ENCODE measurements at regions not wholly inside any gene's neighbourhood (a gene's known extent, or its start where the extent isn't known, plus 50 kb on each side); places are given as distances from the start of the nearest gene placed in this dataset.

- no peaks in the 10 kb centered on the region for H3K9me3 ChIP-seq
- H3K4me1 ChIP-seq, result no peaks in the 10 kb centered on the region
- H3K27ac ChIP-seq, result no peak overlapping the region
- no peak for ATAC-seq
- no peak overlapping the region for H3K4me2 ChIP-seq
- TF ChIP-seq HOXB5 (CRISPR knock-in tag; IDR thresholded peaks at IDR 0.05) (no peak), BHLHE40 (IDR thresholded peaks at IDR 0.05; ENCODE audit: low read depth, low read length) (no peak), JUN (IDR thresholded peaks at IDR 0.05) (no peak), FOSB (CRISPR knock-in tag; IDR thresholded peaks at IDR 0.05) (no peak), HOXA7 (CRISPR knock-in tag; IDR thresholded peaks at IDR 0.05) (no peak), NPAS2 (CRISPR knock-in tag; IDR thresholded peaks at IDR 0.05; ENCODE audit: borderline replicate concordance) (no peak), CEBPB (IDR thresholded peaks at IDR 0.05) (no peak), ESRRA (IDR thresholded peaks at IDR 0.05; ENCODE audit: borderline replicate concordance, low read length) (no peak), KDM1A (IDR thresholded peaks at IDR 0.05; ENCODE audit: low read depth) (no peak), TFCP2L1 (CRISPR knock-in tag; IDR thresholded peaks at IDR 0.05) (no peak), TP53 (CRISPR knock-in tag; IDR thresholded peaks at IDR 0.05) (no peak), RNF2 (IDR thresholded peaks at IDR 0.05; ENCODE audit: borderline replicate concordance, low read depth) (no peak)
- 7% methylated on average over 6 of the region's 6 CpGs for whole genome bisulfite sequencing (ENCODE audit: missing lambda C conversion rate)
- H3K4me3 ChIP-seq, result no peak overlapping the region
- no peak for DNase-seq (ENCODE audit: low read depth in 1 of 2, low spot score in 1 of 2)
- CTCF ChIA-PET, result no interaction called here
- POLR2A ChIA-PET, result no interaction called here
- no peak for FAIRE-seq
These were observed 194.8 kb upstream of the IRX2 start for GRCh38 chr5:2946315-2946714.

GRCh38 chr5:2936413-2936812, 184.9 kb upstream of the IRX2 start:
- FAIRE-seq, result no peak
- POLR2A ChIA-PET, result no interaction called here
- ATAC-seq, result no peak

More at GRCh38 chr5:2936413-2936812, 184.9 kb upstream of the IRX2 start:
- no peaks in the 10 kb centered on the region for H3K4me1 ChIP-seq
- TF ChIP-seq HOXA7 (CRISPR knock-in tag; IDR thresholded peaks at IDR 0.05) (no peak), USF2 (IDR thresholded peaks at IDR 0.05) (no peak), KDM1A (IDR thresholded peaks at IDR 0.05; ENCODE audit: low read depth) (no peak), ZSCAN20 (CRISPR knock-in tag; IDR thresholded peaks at IDR 0.05) (no peak), ZNF302 (CRISPR knock-in tag; IDR thresholded peaks at IDR 0.05) (no peak), CBX8 (IDR thresholded peaks at IDR 0.05) (no peak), CHD4 (IDR thresholded peaks at IDR 0.05; ENCODE audit: borderline replicate concordance) (no peak), FOSB (CRISPR knock-in tag; IDR thresholded peaks at IDR 0.05) (no peak), EP300 (IDR thresholded peaks at IDR 0.05) (no peak), BHLHE40 (IDR thresholded peaks at IDR 0.05; ENCODE audit: low read depth, low read length) (no peak), REST (IDR thresholded peaks at IDR 0.05) (no peak), SREBF2 (IDR thresholded peaks at IDR 0.05) (no peak), EHF (CRISPR knock-in tag; IDR thresholded peaks at IDR 0.05) (no peak), BCL3 (IDR thresholded peaks at IDR 0.05) (no peak), FOSL2 (IDR thresholded peaks at IDR 0.05) (no peak), FOSL2 (CRISPR knock-in tag; IDR thresholded peaks at IDR 0.05) (no peak), MAZ (IDR thresholded peaks at IDR 0.05; ENCODE audit: borderline replicate concordance, low read depth, low read length) (no peak), ZC3H11A (IDR thresholded peaks at IDR 0.05) (no peak), TFCP2L1 (CRISPR knock-in tag; IDR thresholded peaks at IDR 0.05) (no peak), HEYL (CRISPR knock-in tag; IDR thresholded peaks at IDR 0.05) (no peak)
- no peaks in the 10 kb centered on the region; the same call in 1 of the 3 replicates for H3K9me3 ChIP-seq
- DNase-seq (ENCODE audit: low read depth in 1 of 2, low spot score in 1 of 2), result no peak
- H3K4me2 ChIP-seq, result no peak overlapping the region
- H3K27ac ChIP-seq, result no peak overlapping the region
- CTCF ChIA-PET, result no interaction called here
- H3K4me3 ChIP-seq, result no peak overlapping the region
- WGBS (ENCODE audit: missing lambda C conversion rate), result 9% methylated on average over 4 of the region's 4 CpGs

Data from A549 (cell line).